ENCODE measurements at regions not wholly inside any gene's neighbourhood (a gene's known extent, or its start where the extent isn't known, plus 50 kb on each side); places are given as distances from the start of the nearest gene placed in this dataset.

- DNase-seq: no peak
Measured at GRCh38 chr15:38046257-38047051, 112.0 kb downstream of the TMCO5A start.

- no peak for DNase-seq
Measured at GRCh38 chr15:38048001-38048455, 113.6 kb downstream of the TMCO5A start.

GRCh38 chr15:38049891-38050290 is 115.5 kb downstream of the TMCO5A start:
- no peak for DNase-seq

GRCh38 chr15:38050529-38051448 is 116.3 kb downstream of the TMCO5A start:
- no peak for DNase-seq

GRCh38 chr15:38053205-38053604 is 118.8 kb downstream of the TMCO5A start:
- DNase-seq: no peak

- DNase-seq: no peak
Measured at GRCh38 chr15:38053776-38054175, 119.3 kb downstream of the TMCO5A start.

GRCh38 chr15:38054488-38054887 is 120.0 kb downstream of the TMCO5A start:
- no peak for DNase-seq

GRCh38 chr15:38058596-38059075 is 124.2 kb downstream of the TMCO5A start:
- DNase-seq: no peak

GRCh38 chr15:38059665-38060064 is 125.2 kb downstream of the TMCO5A start:
- DNase-seq: no peak

GRCh38 chr15:38061856-38062649 is 127.6 kb downstream of the TMCO5A start:
- no peak for DNase-seq

- DNase-seq: no peak
Measured at GRCh38 chr15:38062696-38063095, 128.3 kb downstream of the TMCO5A start.

GRCh38 chr15:38065721-38066345 is 131.4 kb downstream of the TMCO5A start:
- DNase-seq: no peak

GRCh38 chr15:38066612-38067011 is 132.2 kb downstream of the TMCO5A start:
- DNase-seq: no peak

GRCh38 chr15:38068626-38069391 is 134.4 kb downstream of the TMCO5A start:
- DNase-seq: peak; percentile 67

GRCh38 chr15:38069511-38070011 is 135.1 kb downstream of the TMCO5A start:
- DNase-seq: peak; percentile 41

GRCh38 chr15:38070778-38071177 is 136.3 kb downstream of the TMCO5A start:
- DNase-seq: no peak

- no peak for DNase-seq
Measured at GRCh38 chr15:38071211-38071972, 137.0 kb downstream of the TMCO5A start.

GRCh38 chr15:38072007-38072347 is 137.5 kb downstream of the TMCO5A start:
- DNase-seq: no peak

- peak; percentile 89 for DNase-seq
Measured at GRCh38 chr15:38072348-38073177, 138.1 kb downstream of the TMCO5A start.
